HG03558 (cell line): ENCODE measurements at regions not wholly inside any gene's neighbourhood (a gene's known extent, or its start where the extent isn't known, plus 50 kb on each side); places are given as distances from the start of the nearest gene placed in this dataset.

ENCODE experiments used
- ATAC-seq: cut with Tn5 transposase; IDR thresholded peaks from one replicate; pipeline ENCODE4 v1.9.1; 2021; ENCODE audit warnings: moderate number of reproducible peaks; ENCODE audit not compliant: unreplicated experiment; ENCODE audit errors: extremely low read depth

DNA sequence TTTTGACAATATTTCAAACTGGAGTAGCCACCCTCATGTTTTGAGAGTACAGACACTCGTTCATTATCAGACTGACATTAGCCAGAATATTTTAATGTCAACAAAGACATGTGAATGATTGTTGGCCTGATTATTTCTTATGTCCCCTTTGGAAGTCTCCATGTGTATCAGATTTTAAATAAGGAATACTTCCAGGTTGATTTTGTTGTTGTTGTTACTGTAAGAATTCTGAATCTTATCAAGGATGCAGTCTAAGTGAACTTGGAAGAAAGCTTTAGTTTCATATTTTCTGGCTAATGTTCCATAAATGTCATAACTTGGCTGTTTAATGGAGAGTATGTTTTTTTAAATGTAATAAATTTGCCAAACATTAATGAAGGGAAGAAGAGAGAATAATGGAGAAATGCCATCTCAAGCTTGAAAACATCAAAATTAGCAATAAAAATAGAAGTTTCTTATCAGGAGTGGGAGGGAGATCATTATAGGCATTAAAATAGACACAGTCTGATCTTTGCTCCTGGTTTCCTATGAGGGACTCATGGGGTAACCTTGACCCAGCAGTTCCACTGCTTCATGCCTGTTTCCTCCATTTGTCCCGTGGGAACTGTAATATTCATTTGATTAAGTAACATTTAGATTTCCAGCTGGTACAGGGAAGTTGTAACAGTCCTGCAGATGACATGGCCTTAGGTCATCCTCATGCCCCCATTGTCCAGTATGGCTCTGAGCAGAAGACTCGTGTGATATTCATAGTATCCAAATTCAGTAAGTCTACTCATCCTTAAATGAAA is 122.4 kb upstream of the KIAA1217 start:
- ATAC-seq: no peak

DNA sequence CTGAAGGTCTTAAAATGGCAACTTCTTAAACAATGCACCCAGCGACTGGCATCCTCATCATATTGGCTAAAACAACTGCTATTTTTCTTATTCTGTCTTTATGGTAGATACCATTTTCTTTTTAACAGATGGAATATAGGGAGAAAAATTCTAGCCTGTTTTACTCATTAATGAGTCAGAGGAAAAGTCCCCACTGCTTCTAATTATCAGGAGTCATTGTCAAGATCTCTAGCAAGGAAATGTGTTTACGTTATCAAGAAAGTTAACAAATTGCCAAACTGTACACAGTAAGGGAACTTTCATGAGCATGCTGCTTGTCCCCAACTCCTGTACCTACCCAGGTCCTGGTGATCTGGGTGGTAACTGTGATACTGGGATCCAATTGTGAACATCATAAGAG is 117.7 kb upstream of the KIAA1217 start:
- no peak for ATAC-seq

DNA sequence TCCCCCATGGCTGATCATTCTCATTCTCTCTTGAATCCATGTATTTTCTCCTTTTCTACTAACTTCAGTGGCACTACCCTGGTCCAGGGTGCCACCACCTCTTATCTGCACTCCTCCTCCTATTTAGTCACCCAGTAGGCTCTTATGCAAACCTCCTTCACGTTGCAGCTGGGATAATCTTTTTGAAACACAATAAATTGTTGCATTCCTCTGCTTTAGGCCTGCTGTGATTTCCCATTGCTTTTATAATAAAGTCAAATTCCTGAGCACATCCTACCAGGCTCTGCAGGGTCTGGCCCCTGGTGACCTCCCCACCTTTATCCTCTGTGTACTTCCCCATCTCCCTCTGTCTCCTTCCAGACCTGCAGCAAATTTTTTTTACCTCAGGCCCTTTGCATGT is 112.7 kb upstream of the KIAA1217 start:
- no peak for ATAC-seq

DNA sequence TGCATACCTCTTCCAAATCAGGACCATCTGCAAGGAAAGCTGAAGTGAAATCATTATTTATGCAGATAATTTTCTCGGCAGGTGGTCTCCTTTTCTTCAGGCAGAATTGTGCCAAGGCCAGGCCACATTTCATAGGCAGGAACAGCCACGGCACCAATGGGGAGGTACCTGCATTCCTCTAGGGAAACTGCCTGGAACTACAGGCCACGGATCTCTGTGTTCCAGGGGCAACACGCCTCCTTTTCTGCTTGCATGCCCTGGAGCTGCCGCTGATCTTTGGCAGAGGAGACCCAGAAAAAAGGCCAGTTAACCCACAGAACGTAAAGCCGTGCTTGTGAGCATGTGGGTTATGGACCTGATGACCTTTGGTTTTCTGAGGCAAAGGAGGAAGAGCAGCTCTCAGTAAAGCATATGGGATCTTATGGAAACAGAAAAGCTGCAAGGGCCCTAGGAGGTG is 111.2 kb upstream of the KIAA1217 start:
- ATAC-seq: no peak

DNA sequence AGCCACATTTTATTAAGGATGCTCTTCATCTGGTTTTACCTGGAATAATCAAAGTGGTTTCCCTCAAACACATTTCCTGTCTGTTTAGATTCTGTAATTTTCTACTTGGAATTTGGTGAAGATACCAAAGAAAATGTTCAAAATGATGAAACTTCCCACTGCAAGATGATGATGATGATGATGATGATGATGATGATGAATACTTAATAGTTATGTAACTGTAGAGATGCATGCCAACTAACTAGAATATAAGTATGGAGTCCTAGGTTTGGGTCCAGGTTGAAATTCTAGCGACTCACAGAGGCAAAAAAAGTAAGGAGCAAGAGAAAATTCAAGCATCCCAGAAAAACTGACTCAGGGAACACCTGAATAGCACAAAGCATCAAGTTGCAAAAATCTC is 104.0 kb upstream of the KIAA1217 start:
- no peak for ATAC-seq

DNA sequence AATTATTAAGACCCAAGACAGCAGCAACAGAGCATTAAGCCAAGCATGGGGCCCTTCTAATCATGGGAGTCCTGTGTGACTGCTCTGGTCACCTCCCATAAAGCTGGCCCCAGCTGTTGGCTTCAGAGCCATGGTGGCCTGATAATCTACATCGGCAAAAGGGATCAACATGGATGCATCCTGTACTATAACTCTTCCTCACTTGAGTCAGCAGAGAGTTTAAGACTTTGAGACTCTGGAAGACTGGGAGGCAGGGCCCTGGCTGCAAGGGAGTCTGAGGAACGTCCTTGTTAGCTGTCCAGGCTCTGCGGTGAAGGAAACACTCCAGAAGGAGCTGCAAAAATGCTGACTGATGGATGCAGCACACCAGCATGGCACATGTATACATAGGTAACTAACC is 95.0 kb upstream of the KIAA1217 start:
- ATAC-seq: no peak

DNA sequence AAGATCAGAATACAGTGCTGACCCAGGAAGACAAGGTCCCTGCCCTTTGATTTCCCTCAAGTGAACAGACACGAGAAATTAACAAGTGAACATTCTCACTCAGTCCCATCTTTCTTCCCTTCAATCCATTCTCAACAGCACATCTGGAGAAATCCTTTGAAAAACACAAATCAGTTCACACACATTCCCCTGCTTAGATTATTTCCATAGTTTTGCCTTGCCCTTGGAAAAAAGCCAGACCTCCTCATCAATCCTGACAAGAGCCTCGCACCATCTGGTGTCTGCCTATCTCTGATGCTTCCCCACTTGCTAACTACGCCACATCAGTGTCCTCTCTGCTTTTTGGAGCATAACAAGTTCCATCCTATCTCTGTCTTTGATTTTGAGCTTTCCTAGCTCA is 94.4 kb upstream of the KIAA1217 start:
- no peak for ATAC-seq

DNA sequence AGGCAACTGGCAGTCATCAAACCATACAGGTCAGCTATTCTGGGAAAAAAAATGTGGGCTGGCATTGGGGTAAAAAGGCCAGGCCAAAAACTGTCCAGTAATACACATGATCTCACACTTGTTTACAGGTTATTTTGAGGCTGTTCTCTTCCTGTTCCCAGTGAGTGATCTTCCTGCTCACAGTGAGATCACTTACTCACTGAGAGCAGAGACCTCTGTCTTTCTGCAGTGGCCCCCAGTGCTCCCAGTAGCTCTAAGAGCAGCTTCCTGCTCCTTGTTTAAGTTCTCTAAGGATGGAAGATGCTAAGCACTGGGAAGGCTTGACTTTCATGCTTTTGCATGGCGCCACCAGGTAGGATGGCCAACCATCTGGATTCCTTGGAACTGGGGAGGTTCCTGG is 93.5 kb upstream of the KIAA1217 start:
- no peak for ATAC-seq

DNA sequence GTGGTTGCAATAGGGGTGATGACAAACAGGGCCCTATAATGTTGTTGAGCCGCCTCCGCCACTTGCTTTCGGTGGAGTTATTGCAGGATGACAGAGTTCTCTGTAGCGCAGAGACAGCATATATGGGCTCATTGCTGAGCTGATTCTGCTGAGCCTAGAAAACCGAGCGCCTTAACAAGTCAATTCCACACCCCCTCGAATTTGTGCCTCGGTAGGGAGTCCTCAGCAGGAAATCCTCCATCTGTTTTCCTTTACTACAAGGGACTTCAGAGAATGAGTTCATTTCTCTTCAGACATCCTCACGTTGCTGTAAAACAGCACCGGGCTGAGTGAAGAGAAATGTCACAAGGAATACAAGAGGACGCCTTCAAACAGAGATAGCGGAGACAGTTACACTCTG is 90.7 kb upstream of the KIAA1217 start:
- ATAC-seq: no peak

DNA sequence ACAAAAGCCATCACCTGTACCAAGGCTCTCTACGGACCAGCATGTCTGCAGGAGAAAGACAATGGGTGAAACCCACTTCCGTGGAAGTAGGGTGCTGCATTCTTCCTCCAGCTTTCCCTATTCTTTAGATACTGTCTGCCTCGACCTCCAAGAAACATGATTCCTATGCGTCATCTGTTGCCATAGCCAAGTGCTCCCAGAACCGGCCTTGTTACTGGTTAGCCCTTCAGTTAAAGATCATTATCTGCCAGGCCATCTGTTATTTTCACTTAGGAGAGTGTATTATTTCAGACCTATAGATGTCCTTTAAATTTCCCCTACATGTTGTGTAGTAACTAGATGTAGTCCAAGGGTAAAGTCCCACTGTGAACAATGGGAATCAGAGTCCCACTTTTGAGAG is 89.0 kb upstream of the KIAA1217 start:
- ATAC-seq: no peak

DNA sequence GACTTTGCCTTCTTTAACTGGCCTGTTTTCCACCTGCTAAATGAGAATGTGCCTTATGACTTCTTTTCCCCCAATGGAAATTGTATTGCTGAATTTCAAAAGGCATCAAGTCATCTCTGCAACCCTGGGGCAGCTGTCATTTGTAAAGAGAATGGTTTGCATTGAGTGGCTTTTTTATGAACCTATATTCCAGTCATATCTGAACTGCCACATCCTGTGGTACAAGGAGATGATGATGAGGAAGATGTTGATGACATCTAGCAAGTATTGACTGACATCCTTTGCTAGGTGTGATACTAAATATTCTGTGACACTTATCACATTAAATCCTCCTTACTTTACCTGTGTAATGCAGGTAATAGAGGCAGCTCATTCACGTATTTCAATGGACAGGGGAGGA is 88.3 kb upstream of the KIAA1217 start:
- no peak for ATAC-seq

DNA sequence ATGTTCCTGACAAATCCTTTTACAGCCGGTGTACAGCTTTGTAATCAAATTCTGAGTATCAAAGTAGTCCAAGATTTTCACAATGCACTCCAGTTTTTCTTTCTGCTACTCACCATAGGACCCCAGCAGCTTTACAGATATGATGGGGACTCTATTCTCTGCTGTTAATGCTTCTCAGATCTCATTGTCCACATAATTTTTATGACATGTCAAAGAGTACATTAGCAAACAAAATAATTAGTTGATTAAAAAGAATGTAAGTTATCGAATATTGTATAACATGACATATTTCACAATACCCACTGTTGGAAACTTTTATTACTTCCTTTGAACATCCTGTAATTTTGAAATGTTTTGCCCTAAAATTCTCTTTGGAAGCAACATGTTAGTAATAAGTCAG is 81.4 kb upstream of the KIAA1217 start:
- ATAC-seq: no peak

DNA sequence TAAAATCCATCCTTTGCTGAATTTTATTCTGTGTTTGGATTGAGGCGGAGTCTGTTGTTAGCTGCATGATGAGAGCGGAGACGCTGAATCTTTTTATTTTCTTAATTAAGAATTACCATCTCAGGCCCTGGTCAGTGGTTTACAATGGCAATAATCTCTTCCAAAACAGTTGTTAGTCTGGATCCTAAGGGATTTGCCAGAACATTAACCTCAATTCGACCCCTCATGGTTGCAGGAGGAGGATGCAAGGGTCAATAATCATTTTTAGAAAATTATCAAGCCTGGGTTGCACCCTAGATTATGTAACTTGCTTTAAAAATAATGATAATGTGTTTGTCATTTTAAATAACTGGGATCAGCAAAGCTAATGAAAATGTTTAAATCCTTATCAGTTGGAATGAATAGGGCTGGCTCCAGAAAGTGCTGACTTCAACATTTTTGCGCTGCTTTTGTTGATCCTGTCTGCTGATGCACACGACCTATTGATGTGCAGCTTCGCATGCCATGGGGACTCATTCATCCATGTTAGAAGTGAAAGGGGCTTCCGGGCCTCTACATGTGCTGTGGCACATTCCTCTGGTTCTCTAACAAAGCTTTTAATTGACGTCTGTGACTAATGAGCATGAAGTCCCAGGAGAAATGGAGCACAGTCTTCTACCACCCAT is 80.7 kb upstream of the KIAA1217 start:
- no peak for ATAC-seq

DNA sequence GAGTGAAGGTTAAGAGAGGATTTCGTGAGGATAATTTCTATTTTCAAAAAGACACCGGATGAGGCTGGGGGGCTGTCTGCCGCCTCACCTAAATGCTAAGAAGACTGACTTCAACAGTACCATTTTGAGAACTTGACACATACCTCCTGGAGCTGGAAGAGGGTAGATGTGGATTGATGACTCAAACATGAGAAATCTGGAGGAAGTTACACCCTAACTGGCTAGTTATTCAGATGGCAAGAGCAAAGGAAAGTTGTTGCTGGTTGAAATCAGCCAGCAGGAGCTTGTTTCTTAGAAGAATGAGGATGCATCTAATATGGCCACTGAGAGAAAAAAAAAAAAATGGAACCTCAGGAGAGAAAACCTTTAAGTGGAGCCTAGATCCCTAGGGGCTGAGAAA is 76.2 kb upstream of the KIAA1217 start:
- no peak for ATAC-seq

DNA sequence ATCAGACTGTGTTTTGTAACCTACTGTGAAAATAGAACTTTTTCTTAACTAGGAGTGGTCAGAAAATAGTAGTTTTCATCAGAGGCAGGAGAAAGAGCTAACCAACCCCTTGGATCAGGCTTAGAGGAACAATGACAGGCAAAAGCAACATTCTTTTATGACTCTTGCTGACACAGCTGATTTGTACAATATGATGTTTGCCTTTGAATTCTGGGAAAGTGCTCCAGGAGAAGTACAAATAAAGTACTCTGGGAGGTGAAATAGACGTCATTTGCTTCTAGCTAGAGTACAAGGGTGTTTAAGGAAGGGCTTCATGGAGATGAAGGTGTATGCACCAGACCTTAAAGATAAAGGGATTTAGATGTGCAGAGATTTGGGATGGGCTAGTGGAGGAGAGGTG is 75.1 kb upstream of the KIAA1217 start:
- ATAC-seq: no peak

DNA sequence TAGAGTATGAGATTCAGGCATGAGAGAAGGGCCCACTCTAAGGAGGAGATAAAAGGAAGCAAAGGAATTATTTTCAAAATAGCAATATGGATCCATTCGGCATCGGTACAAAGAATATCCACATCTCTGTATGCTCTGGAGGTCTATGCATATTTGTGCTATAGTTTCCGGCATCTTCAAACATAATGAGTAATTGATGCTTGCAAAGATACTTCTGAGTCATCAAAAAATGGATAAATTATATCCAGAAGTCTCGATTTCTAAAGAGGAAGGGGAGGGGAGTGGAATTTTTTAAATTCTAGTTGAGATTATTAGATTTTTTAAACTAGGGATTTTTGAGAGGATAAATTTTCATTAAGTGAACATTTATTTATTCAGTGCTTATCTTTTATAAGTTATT is 72.9 kb upstream of the KIAA1217 start:
- no peak for ATAC-seq

DNA sequence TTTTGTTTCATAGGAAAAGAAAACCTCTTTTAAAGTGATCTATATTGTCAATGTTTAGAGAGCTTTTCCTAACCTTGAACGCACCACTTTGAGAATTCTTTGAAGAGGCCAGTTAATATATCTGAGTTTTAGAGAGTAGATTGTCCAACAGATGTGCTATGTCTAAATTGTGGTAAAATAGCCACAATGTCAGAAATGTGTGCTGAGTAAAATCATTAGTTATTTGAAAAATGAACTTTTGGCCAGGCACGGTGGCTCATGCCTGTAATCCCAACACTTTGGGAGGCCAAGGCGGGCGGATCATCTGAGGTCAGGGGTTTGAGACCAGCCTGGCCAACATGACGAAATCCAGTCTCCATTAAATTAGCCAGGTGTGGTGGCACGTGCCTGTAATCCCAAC is 61.6 kb upstream of the KIAA1217 start:
- no peak for ATAC-seq

DNA sequence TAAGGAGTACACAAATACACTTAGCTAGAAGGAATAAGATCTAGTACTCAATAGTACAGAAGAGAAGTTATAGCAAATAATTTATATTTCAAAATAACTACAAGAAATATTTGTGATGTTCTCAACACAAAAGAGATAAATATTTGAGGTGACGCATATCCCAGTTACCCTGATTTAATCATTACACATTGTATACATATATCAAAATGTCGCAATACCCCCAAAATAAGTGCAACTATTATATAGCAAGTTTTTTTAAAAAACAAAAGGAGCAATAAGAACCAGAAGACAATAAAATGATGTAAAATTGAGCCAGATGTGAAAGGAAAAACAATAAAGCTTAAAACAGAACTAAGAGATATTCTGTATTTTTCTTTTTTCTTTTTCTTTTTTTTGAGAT is 59.3 kb upstream of the KIAA1217 start:
- ATAC-seq: no peak

DNA sequence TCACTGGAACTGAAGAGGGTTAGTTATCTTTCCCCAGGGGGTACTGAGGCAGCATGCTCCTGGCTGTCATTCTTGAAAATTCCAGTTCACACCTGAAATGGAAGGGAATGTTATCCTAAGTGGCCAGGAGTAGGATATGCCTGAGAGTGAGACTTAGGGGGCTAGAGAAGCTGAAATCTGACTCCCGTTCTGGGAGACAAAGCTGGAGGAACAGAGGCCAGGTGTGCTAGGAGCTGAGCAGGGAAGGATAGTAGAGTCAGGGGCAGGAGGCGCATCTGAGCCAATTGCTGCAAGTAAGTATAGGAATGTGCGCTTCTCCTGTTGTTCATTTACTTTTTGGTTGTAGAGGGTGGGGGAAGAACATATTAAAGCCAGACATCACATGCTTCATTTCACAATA is 58.1 kb upstream of the KIAA1217 start:
- no peak for ATAC-seq

DNA sequence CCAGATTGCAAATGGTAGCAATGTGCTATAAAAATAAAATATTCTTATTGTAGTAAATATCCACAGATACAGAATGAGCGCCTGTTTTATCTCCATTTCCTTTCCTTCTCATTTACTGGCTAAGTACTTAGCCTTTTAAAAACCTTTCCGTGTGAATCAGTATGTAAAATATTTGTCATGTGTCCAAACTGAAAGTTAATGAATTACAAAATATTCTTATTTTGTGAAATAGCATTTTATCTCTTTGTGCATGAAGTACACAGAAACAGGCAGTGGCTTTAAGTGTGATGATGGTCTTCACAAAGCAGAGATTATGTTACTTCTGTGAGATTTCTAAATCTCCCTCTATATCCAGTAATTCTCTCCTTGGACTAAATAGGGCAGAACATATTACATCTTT is 56.7 kb upstream of the KIAA1217 start:
- ATAC-seq: no peak

DNA sequence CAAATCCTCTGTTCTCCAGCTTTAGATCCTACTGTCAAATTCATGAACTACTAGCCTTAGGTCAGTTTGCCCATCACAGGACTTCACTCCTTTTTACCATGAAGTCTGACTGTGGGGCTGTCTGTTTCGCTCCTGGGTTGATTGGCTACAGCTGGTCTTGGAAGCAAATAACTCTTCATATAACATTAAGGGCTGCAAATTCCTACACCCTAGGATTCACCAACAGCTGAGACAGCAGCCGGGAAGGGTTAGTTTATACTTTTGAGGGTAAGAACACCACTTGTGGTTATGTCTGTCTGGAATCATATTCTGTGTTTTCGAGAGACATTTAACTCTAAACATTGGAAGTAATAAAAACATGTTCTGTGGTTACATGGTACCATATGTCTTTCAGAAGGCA is 55.9 kb upstream of the KIAA1217 start:
- no peak for ATAC-seq

DNA sequence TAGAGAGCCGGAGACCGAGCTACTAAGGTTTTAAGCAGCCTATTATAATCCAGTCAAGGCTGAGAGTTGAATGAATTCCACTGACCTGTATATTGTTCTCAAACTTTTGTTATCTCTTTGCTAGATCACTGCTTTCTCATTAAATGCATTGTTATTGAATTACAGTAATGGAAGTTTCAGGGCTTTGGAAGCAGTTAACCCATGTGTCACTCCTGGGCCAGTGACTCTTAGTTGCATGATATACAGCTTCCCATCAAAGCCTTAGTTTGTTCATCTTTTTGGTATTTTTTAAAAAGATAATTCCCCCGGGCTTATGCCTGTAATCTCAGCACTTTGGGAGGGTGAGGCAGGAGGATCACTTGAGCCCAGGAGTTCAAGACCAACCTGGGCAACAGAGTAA is 55.4 kb upstream of the KIAA1217 start:
- ATAC-seq: no peak
